ENCODE measurements at regions not wholly inside any gene's neighbourhood (a gene's known extent, or its start where the extent isn't known, plus 50 kb on each side); places are given as distances from the start of the nearest gene placed in this dataset.

DNA sequence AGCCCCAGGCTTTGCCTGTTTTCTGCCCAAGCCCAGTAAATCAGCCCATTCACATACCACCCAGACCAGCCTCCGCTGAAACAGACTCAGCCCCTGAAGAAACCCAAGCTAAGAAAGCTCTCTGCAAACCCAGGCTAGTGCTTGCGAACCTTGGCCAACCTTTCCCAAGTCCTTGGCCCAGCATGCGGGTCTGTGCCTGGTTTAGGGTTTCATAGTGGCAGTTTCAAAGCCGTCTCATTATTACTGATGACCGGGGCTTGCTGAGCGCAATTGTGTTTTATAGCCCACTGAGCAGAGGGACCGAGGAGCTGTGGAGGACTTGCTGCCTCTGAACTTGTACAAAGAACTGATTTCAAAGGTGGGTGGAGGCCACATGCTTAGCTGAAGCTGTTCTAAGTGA lies 584.3 kb downstream of the BNC2 start:
- TF ChIP-seq, protein P1, sequence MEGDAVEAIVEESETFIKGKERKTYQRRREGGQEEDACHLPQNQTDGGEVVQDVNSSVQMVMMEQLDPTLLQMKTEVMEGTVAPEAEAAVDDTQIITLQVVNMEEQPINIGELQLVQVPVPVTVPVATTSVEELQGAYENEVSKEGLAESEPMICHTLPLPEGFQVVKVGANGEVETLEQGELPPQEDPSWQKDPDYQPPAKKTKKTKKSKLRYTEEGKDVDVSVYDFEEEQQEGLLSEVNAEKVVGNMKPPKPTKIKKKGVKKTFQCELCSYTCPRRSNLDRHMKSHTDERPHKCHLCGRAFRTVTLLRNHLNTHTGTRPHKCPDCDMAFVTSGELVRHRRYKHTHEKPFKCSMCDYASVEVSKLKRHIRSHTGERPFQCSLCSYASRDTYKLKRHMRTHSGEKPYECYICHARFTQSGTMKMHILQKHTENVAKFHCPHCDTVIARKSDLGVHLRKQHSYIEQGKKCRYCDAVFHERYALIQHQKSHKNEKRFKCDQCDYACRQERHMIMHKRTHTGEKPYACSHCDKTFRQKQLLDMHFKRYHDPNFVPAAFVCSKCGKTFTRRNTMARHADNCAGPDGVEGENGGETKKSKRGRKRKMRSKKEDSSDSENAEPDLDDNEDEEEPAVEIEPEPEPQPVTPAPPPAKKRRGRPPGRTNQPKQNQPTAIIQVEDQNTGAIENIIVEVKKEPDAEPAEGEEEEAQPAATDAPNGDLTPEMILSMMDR (conservative IDR thresholded peaks at IDR 0.05; ENCODE audit: low read length), result no peak
- no peak for TF ChIP-seq EZH2phosphoT487 (IDR thresholded peaks at IDR 0.05; ENCODE audit: borderline replicate concordance, low read depth, low read length)
